Spleen (tissue), 7 donors: ENCODE measurements at regions not wholly inside any gene's neighbourhood (a gene's known extent, or its start where the extent isn't known, plus 50 kb on each side); places are given as distances from the start of the nearest gene placed in this dataset.

ENCODE experiments used
- CTCF ChIP-seq, 11 experiments: fragments of 200-600 bp in 7 of 11; fragments of 450-650 bp in 4 of 11; sonication (generic) in 4 of 11; IDR thresholded peaks in 8 of 11; conservative IDR thresholded peaks in 3 of 11; 1 replicate in 7 of 11; 2 replicates in 4 of 11; pipeline versions ENCODE4 v1.4.0 to v1.8.0; 2016 to 2021; ENCODE audit warnings: antibody characterized with exemption in 11 of 11, inconsistent platforms in 4 of 11, mild to moderate bottlenecking in 1 of 11
- POLR2A ChIP-seq, 3 donors: fragments of 450-650 bp; IDR thresholded peaks; one replicate each; pipeline ENCODE4 v1.5.1; 2017; ENCODE audit warnings: antibody characterized with exemption in 3 of 3, mild to moderate bottlenecking in 1 of 3
- donor health status: DM: no; HTN: no; CAD: no; lungs with moderate emphysema.
- donor health status: DM: no; HTN: no; CAD: no.
- donor health status: DM: no; HTN: no; CAD: no.

DNA sequence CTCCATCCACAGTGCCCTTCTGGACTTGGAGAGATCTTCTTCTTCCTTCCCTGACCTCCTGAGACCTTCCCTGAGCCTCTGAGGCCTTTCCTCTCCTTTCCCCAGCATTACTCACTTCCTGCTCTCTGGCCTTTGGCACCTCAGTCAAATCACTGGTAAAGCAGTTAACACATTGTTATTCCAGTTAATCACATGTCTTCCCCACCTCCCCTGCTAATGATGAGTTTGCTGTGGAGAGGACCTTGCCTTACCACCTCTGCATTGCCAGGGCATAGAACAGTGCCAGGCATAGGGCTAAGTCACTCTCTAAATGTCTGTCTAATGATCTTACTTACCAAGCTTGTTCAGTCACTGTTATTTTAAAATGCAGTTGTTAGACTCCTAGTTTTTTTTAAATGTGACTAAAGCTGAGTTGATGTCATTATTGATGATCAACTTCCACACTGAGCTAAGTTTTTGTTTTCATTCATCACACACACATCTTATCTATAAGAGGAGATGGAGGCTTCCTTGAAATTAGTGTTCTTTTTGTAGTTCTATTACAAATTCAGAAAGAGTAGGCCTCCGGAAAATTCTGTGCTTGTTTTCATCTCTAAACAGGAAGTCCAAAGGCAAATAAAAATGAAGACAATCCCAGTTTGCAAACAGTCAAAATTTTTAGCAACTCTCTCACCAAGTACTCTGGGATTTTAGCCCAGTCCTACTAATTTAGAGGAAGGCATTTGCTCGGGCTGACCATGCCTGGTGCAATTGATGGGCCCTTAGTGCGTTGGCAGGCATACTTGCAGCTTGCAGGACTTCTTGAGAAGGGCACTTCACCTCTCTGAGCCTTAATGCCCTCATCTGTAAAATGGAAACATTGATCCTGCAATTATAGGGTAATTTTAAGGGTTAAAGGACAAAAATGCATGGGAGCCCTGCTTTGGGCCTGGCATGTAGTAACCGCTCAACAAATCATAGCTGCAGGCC, 113.7 kb upstream of the SPRED2 start:
- TF ChIP-seq CTCF (IDR thresholded peaks at IDR 0.05 in 8 of 11, conservative IDR thresholded peaks at IDR 0.05 in 3 of 11) (no peak), POLR2A (IDR thresholded peaks at IDR 0.05) (no peak)
